Esophagus muscularis mucosa (tissue), 4 donors: ENCODE measurements at regions not wholly inside any gene's neighbourhood (a gene's known extent, or its start where the extent isn't known, plus 50 kb on each side); places are given as distances from the start of the nearest gene placed in this dataset.
A peak's percentile ranks its signal among the peaks of the same experiment; 100 is the strongest.

ENCODE experiments used
- DNase-seq: peaks from one replicate; pipeline ENCODE4 v3.0.0-alpha.2; 2017; ENCODE audit errors: extremely low spot score
- H3K27ac ChIP-seq, 4 donors: fragments of 200-600 bp; sonication (generic); replicated peaks in 1 of 4; 1 replicate in 3 of 4; 2 replicates in 1 of 4; pipeline ENCODE4 v1.5.1; 2016 to 2019; ENCODE audit warnings: mild to moderate bottlenecking in 1 of 4
- H3K27me3 ChIP-seq, 4 donors: fragments of 200-600 bp; sonication (generic); one replicate each; pipeline versions ENCODE4 v1.5.1 to v1.6.0; 2016 to 2019
- H3K36me3 ChIP-seq, 4 donors: fragments of 200-600 bp; sonication (generic); one replicate each; pipeline ENCODE4 v1.5.1; 2016 to 2019
- H3K4me1 ChIP-seq, 4 donors: fragments of 200-600 bp; sonication (generic); one replicate each; pipeline ENCODE4 v1.5.1; 2016 to 2019
- H3K4me3 ChIP-seq, 4 donors: fragments of 200-600 bp; sonication (generic); 1 replicate in 2 of 4; 2 replicates in 2 of 4; pipeline ENCODE4 v1.5.1; 2016 to 2019; ENCODE audit warnings: mild to moderate bottlenecking in 4 of 4, moderate library complexity in 1 of 4
- H3K9me3 ChIP-seq, 4 donors: fragments of 200-600 bp; sonication (generic); 1 replicate in 3 of 4; 2 replicates in 1 of 4; pipeline ENCODE4 v1.5.1; 2016 to 2019
- CTCF ChIP-seq, 3 experiments: fragments of 200-600 bp in 2 of 3; fragments of 450-650 bp in 1 of 3; sonication (generic) in 2 of 3; IDR thresholded peaks; one replicate each; pipeline ENCODE4 v1.5.1; 2017 to 2019; ENCODE audit warnings: antibody characterized with exemption in 3 of 3, mild to moderate bottlenecking in 2 of 3, moderate library complexity in 1 of 3
- EP300 ChIP-seq: sonication (generic); formaldehyde crosslinking; IDR thresholded peaks from one replicate; pipeline ENCODE4 v1.6.1; 2017; ENCODE audit warnings: antibody characterized with exemption
- POLR2A ChIP-seq: fragments of 450-650 bp; IDR thresholded peaks from one replicate; pipeline ENCODE4 v1.6.1; 2017; ENCODE audit warnings: antibody characterized with exemption, moderate library complexity, mild to moderate bottlenecking, low read depth
- POLR2AphosphoS5 ChIP-seq, 2 donors: sonication (generic); formaldehyde crosslinking; IDR thresholded peaks; one replicate each; pipeline ENCODE4 v1.6.1; 2017; ENCODE audit warnings: antibody characterized with exemption in 2 of 2
- WGBS: methylation state at CpG from one replicate; pipeline ENCODE4 v1.1.5; 2018; 5-methylcytosine and 5-hydroxymethylcytosine counted together
- intact Hi-C: fragments of 100-400 bp; cut with DNase I; formaldehyde crosslinking; loops from one replicate; pipeline ENCODE4 v1.15.1; 2023

DNA sequence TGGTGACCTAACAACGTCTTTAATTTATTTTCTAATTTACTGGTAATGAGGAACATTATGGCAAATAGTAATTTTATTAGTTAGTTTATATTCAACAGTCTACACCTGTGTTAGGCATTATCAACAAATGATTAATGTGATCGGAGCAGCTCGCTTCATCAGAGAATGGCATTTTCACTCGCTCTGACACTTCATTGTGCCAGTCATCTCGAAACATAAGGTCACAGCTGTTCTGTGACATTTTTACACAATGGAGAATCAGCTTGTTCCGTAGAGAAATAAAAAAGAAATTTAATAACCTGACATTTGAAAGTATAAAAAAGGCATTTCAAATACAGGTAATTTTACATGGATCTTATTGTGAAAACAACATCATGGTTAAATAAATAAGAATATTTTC lies 858.4 kb downstream of the SLITRK6 start:
- intact Hi-C loops, result no loop called here
- H3K4me3 ChIP-seq, result no peak overlapping the region
- no peak overlapping the region for H3K27ac ChIP-seq
- 85% methylated on average over 6 of the region's 6 CpGs for WGBS
- no peaks in the 10 kb centered on the region for H3K4me1 ChIP-seq
- no peaks in the 10 kb centered on the region for H3K9me3 ChIP-seq
- H3K27me3 ChIP-seq, result no peaks in the 10 kb centered on the region
- DNase-seq, result no peak
- no peak for TF ChIP-seq POLR2AphosphoS5 (IDR thresholded peaks at IDR 0.05)
- no peak for TF ChIP-seq EP300
- TF ChIP-seq CTCF (IDR thresholded peaks at IDR 0.05), result no peak
- TF ChIP-seq POLR2A, result no peak
- H3K36me3 ChIP-seq, result no peaks in the 10 kb centered on the region

DNA sequence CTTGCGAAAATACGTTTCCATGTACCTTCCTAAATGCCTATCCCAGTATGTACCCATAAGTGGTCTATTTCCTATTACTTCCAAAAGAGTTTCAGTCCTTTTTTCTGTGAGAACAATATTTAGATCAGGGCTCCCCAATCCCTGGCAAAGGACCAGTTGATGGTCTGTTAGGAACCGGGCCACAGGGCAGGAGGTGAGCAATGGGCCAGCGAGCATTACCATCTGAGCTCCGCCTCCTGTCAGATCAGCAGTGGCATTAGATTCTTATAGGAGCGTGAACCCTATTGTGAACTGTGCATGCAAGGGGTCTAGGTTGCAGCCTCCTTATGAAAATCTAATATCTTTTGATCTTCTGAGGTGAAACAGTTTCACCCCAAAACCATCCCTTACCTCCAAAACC lies 859.1 kb downstream of the SLITRK6 start:
- WGBS, result 91% methylated on average over 3 of the region's 6 CpGs
- intact Hi-C loops, result no loop called here
- Histone ChIP-seq H3K27ac (no peak overlapping the region), H3K9me3 (no peaks in the 10 kb centered on the region), H3K4me3 (no peak overlapping the region), H3K36me3 (no peaks in the 10 kb centered on the region), H3K4me1 (no peaks in the 10 kb centered on the region), H3K27me3 (no peaks in the 10 kb centered on the region)
- DNase-seq, result no peak
- TF ChIP-seq EP300 (no peak), POLR2A (no peak)

- no peak for DNase-seq
- Histone ChIP-seq H3K4me3 (peak overlapping the region; percentile 26 to 45 (median 34)), H3K27ac (no peak overlapping the region), H3K36me3 (no peaks in the 10 kb centered on the region), H3K9me3 (no peaks in the 10 kb centered on the region), H3K27me3 (no peaks in the 10 kb centered on the region), H3K4me1 (peaks cover 0 to 6% (median 0%) of the 10 kb centered on the region in 4 donors)
- intact Hi-C loops, result no loop called here
- no peak for TF ChIP-seq CTCF (IDR thresholded peaks at IDR 0.05)
- no peak for TF ChIP-seq EP300
- TF ChIP-seq POLR2A, result no peak
- no peak for TF ChIP-seq POLR2AphosphoS5 (IDR thresholded peaks at IDR 0.05)
- 47% methylated on average over 4 of the region's 4 CpGs for WGBS
Measured at GRCh38 chr13:84934911-84935310, 864.3 kb downstream of the SLITRK6 start.

- no peak for TF ChIP-seq POLR2A
- TF ChIP-seq POLR2AphosphoS5 (IDR thresholded peaks at IDR 0.05), result no peak
- no peak for TF ChIP-seq EP300
- no peak for TF ChIP-seq CTCF (IDR thresholded peaks at IDR 0.05)
- intact Hi-C loops, result no loop called here
- Histone ChIP-seq H3K36me3 (no peaks in the 10 kb centered on the region), H3K27ac (no peak overlapping the region), H3K27me3 (no peaks in the 10 kb centered on the region), H3K9me3 (no peaks in the 10 kb centered on the region), H3K4me3 (no peak overlapping the region), H3K4me1 (peaks cover 0 to 6% (median 0%) of the 10 kb centered on the region in 4 donors)
- DNase-seq, result no peak
- 92% methylated on average over 1 of the region's 1 CpG for WGBS
Measured at GRCh38 chr13:84933797-84934196, 865.4 kb downstream of the SLITRK6 start.

GRCh38 chr13:84931264-84931663 lies 868.0 kb downstream of the SLITRK6 start:
- intact Hi-C loops, result no loop called here
- no peaks in the 10 kb centered on the region for H3K36me3 ChIP-seq
- no peaks in the 10 kb centered on the region for H3K27me3 ChIP-seq
- H3K27ac ChIP-seq, result no peak overlapping the region
- peaks cover 0 to 6% (median 0%) of the 10 kb centered on the region in 4 donors for H3K4me1 ChIP-seq
- no peak for DNase-seq
- H3K4me3 ChIP-seq, result no peak overlapping the region
- no peak for TF ChIP-seq POLR2AphosphoS5 (IDR thresholded peaks at IDR 0.05)
- TF ChIP-seq POLR2A, result no peak
- TF ChIP-seq EP300, result no peak
- no peak for TF ChIP-seq CTCF (IDR thresholded peaks at IDR 0.05)
- WGBS, result 50% methylated on average over 1 of the region's 1 CpG
- H3K9me3 ChIP-seq, result no peaks in the 10 kb centered on the region
